ENCODE measurements at regions not wholly inside any gene's neighbourhood (a gene's known extent, or its start where the extent isn't known, plus 50 kb on each side); places are given as distances from the start of the nearest gene placed in this dataset.
"Not testable (repeated sequence)": the region's sequence is repeated elsewhere in the genome, so short reads cannot be mapped to it uniquely, and the experiment has no call there.

GRCh38 chr15:84550503-84550902 is 50.3 kb upstream of the ZSCAN2 start:
- ATAC-seq, result not testable (repeated sequence)
